ENCODE measurements at regions not wholly inside any gene's neighbourhood (a gene's known extent, or its start where the extent isn't known, plus 50 kb on each side); places are given as distances from the start of the nearest gene placed in this dataset.

DNA sequence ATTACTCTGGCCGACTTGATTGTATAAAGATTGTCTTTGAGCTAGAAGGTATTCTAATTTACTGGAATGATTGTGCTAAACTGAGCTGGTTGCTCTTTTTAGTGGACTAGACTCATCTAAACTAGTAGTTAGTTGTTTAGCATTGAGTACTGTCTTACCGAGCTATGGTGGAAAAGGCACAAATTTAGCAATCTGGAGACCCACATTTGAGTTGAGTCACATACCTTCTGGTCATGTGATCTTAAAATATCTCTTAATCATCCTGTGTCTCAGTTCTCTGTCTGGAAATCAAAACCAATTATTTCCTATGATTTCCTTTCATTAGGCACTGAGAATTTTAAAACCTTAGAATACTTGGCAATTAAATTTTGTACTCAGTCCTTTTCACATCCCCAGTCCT, 349.5 kb downstream of the IRS2 start:
- peak; percentile 11 for DNase-seq (ENCODE audit: low read depth)

DNA sequence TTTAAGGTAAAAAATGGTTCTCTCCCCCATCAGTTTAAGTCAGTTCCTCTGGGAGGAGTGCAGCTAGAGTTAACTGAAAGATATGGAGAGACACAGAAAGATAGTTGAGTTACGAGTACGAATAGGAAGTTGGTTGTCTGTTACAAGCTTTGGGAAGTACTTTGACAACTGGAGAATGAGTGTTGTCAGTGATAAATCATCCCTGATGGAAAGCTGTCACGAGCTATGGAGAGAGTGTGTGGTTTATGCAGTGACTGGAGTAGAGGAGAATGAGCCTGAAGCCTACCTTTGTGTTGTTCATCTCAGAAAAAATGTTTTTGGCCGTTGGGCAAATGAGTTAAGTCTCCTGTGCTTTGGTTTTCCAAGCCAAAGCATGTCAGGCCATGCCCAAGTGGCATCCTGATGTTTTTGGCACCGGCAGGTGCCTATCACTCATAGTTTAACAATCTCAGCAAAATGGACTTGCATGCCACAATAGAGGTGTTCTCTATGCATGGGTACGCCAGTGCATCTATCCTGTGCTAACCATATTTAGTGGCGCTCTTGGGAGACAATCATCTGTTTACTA, 350.2 kb downstream of the IRS2 start:
- DNase-seq (ENCODE audit: low read depth): no peak

DNA sequence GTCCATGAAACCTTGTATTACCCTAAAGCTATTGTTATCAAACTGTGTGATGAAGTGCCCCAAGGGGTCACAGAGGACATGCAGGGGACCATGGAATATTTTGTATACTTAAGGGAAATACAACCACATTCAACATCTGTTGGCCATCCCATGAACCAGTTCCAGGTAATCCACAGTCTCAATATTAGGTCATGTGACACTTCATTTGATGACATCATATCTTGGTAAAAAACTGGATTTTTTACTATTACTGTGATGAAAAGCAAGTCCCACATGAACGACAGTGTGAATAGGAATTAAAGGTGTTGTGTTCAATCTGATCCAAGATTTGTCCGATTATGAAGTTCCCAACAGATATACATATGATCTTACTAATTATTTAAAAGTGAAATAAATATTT, 355.2 kb downstream of the IRS2 start:
- DNase-seq (ENCODE audit: low read depth): no peak

DNA sequence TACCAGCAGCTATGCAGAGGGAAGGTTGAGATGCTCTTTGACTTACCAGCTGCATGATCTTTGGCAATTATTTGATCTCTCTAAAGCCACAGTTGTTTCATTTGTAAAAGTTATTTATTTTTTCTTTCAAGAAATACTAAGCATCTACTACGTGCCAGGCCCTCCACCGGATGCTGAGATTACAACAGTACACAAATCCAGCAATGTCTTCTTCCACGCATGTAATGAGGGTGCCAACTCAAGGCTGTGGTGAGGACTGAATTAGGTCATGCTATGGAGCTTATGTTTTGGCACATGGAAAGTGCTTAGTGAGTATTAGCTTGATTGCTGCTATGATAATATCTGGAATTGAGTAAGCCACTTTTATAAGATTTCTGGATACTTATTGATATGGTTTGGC, 358.2 kb downstream of the IRS2 start:
- peak; percentile 59 for DNase-seq (ENCODE audit: low read depth)

DNA sequence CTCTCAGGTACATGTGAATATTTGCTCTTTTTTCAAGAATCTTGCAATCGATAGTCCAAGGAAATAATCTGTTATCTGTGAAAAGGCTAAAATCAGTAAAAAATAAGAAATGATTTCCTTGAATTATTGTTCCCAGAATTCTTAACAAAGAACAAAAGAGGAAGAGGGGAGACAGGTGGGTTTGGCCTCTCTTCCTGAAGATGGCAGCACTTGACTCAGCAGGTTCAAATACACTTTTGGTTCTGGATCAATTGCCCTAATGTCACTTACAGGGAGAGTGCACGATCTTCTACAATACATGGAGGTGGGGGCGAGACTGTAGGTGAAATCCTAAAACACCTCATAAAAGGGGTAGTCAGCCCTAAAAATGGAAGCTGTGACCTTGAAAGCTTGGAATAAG, 358.7 kb downstream of the IRS2 start:
- no peak for DNase-seq (ENCODE audit: low read depth)

DNA sequence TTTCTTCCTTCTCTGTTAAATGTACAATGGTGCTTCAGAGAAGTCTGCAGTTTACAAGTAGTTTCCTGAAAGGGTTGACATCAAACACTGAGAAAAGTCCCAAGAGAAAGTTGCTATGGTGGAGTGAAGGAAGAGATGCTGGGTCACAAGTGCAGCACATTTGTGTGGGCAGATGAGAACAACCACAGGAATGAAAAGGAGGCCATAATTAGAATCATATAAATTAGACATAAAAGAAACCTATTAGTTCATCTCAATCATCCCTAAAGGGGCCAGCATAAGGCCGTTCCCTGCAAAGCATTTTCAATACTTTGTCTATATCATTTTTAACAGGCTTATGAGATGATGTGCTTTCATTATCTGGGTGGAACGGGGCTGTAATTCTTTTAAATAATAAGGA, 359.2 kb downstream of the IRS2 start:
- peak; percentile 59 for DNase-seq (ENCODE audit: low read depth)

DNA sequence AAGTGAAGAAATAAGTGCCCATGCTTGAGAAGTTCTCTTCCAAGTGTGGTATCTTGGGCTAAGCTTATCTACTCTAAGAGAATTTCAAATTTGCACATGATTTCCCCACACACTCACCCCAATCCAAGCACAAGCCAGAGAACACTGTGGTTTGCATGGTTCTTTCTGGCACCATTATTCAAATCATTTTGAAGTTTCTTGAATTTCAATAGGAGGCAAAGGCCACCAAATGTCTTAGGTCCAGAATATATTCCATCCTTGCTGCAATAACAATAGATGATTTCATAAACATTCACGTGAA, 359.7 kb downstream of the IRS2 start:
- DNase-seq (ENCODE audit: low read depth): peak; percentile 18

DNA sequence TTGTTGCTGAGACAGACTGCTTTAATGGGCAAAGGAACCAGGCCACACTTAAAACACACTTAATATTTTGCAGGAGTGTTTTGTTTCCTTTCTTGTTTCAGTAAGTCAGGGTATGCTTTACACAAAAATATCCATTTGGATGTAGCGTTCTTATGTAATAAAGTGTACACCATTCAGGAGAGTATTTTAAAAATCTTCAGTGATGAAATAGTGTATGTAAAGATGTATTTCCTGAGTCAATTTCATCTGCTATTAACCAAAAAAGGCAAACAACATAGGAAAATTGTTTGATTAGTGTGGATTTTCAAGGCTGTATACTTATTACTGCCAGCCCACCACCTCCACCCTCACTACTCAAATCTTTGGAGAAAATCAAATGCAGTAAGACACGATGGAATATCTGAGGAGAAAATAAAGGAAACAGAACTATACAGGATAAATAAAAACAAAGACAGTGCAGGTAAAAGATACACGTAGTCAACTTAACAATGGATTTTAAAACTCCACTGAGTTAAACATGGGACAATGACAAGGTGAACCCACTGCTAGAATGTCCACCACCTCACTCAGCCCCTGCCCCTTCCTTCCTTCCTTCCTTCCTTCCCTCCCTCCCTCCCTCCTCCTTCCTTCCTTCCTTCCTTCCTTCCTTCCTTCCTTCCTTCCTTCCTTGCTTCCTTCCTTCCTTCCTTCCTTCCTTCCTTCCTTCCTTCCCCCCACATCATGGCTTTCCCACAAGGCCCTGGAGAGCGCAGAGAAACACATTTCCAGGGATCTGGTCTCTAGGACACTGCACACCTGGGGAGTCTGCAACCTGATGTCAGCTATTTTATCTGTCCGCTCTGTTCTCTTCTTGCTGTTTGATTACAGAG, 360.3 kb downstream of the IRS2 start:
- no peak for DNase-seq (ENCODE audit: low read depth)

DNA sequence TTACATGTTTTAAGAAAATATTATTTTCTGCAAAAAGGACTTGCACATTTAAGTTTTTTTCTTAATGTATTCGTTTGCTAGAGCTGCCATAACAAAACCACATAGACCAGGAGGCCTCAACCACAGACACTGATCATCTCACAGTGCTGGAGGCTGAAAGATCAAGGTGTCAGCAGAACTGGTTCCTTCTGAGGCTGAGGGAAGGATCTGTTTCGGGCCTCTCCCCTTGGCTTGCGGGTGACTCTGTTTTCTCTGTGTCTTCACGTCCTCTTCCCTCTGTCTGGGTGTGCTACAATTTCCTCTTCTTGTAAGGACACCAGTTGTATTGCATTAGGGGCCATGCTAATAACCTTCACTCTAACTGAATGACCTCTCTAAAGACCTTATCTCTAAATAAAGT, 364.2 kb downstream of the IRS2 start:
- no peak for DNase-seq (ENCODE audit: low read depth)

DNA sequence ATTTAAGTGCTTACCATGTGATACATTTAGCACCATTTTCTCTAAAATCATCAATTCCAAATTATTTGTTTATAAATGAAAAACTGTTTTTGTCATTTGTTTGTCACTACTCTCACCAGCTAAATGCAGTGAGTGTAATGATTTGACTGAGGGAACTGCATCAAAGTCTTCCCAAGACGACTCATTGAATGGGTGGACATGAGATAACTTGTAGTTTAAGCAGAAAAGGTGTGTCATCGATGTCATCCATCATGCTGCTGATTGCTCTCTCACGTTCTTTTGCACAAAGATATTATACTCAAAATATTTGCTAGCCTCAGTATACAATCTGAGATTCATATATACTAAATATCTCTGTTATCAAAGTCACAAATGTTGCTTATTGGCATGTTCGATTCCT, 366.5 kb downstream of the IRS2 start:
- DNase-seq (ENCODE audit: low read depth): no peak

DNA sequence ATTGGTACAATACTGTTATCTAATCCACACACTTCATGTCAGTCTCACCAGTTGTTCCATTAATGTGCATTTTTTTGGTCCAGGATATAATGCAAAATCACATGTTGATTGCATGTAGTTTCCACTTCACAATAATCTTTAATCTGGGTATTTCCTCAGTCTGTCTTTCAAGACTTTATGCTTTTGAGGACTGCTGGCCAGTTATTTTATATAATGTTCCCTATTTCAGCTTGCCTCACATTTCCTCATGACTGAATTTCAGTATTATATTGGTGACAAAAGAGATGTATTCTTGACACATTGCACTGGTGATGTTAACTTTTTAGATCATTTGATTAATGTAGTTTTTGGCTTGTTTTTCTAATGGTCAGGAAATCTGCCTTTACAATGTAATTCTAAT, 368.3 kb downstream of the IRS2 start:
- no peak for DNase-seq (ENCODE audit: low read depth)

DNA sequence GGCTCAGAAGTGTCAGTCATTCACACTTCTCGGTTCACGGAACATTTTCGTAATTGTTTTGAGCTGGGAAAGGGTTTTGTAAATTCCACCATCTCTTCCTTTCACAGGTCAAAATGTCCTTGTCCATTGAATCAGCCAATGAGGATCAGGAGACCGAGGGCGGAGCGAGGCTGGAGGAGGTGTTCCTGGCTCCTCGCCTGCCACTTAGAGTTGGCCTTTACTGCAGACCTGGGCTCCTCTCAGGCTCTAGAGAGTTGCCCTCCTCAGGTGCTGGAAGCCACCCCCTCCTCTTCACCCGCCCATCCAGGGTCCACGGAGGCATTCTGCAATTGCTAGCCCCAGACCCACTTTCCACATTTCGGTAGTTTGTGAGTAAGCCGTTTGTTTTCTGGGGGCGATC, 370.4 kb downstream of the IRS2 start:
- no peak for DNase-seq (ENCODE audit: low read depth)

DNA sequence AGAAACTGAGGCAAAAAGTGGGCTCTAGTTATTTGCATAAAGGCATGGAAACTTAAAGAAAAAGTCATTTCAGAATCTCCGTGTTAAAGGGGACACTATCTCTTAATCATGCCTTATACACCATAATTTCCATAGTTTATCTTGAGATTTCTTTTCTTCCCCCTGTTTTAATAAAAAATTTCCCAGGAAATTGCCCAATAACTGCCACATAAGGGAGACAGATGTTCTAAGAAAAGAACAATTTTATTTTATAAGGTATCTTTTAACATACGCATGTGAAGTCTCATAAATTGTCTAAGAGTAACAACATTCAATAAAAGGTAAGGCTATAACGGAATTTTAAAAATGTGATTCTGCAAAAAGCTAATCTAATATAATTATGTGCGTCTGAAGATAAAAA, 371.3 kb downstream of the IRS2 start:
- no peak for DNase-seq (ENCODE audit: low read depth)

DNA sequence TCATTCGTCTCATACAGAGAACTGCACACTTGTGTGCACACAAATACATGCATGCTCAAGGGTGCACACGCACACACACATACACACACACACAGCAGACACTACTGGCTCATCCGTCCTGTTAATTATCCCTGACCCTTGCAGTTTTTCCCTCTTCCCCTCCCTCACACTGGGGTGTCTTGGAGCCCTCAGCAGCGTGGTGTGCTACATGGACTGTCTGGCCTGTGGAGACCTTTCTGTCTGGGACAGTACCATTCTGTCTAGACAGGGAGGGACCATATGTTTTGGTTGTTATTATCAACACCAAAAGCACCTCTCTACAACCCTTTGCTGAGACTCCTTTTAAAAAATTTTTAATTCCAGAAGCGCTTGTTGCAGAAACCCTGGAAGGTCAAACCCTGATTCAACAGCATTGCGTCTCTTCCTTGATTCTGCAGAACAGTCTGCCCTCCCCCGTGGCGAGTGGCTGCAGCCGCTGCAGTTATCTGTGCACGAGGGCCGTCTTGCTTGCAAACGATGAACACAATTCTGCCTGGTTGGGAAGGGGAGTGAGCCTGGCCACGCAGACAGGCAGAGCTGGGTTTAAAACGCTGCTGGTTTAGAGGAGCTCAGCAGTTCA, 374.0 kb downstream of the IRS2 start:
- peak; percentile 72 for DNase-seq (ENCODE audit: low read depth)

DNA sequence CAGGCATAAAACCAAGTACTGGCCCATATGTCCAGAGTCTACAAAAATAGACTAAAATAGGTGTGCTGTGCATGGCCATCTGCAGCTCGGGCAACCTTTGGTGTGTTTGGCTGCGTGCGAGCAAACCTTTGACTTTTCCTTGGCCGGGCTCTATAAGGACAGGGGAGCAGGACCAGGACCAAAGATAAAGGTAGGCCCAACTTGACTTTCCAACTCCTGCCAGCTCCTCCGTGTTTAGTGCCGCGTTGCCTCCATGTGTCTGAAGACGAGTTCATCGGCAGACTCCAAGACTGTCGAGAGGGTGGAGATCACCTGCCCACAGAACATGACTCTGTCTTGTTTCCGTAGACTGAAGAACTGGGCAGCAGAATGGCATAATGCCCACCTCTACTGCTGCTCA, 375.5 kb downstream of the IRS2 start:
- DNase-seq (ENCODE audit: low read depth): no peak

DNA sequence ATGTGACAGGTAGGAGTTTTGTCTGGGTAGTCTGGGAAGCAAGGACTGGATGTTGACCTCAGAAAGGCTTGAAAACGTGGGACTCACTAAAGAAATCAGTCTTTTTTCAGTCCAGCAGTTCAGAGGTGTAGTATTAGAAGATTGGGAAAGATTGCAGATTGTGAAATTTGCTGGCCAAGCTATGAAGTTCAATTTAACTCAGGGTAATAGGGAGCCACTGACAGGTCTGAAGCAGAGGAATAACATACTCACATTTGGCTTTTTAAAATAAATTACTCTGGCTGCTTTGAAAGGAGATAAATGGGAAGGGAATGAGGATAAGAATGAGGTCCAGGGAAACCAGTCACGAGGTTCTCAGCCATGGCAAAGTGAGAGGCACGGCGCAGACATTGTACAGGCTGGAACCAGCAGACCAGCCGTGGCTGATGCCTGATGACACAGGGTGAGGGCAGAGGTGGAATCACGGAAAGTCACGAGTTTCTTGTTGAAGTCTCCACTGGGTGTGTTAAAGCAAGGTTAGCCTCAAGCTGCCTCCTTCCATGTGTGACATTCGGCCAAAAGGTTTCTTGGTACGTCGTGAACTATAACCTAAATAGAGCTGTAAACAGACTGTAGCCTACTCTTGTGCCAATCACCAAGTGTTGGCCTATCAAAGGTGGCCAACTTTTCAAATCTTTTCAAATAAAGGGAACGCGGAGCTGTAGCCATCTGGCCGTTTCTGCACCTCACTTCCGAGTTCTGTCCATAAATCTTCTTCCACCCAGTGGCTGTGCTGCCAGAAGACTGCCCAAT, 377.6 kb downstream of the IRS2 start:
- DNase-seq (ENCODE audit: low read depth): peak; percentile 40

DNA sequence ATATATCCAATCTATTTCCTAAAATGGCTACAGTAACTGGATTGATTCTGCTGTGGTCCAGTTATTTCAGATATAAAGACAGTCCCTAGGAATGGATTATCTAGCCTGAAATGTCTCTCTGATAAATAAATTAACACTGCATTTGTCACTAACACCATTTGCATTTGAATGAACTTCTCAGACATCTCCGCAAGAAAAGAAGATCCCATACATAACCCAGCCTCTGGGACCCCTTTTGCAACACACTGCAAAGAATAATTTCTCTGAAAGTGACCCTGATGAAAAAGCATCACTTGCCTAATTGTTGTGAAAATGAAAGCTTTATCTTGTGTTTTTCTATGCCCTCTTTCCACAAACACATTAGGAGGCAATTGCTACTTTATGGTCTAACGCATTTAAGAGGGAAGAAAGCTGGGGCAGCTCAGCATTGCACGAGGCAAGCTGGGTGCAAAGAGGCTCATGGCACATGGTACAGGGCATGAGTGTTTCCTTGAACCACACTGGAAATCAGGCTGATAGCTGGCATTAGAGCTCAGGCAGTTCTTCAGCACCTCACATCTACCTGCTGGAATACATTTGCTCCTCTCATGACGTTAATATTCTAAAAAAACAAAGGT, 379.9 kb downstream of the IRS2 start:
- DNase-seq (ENCODE audit: low read depth): no peak

DNA sequence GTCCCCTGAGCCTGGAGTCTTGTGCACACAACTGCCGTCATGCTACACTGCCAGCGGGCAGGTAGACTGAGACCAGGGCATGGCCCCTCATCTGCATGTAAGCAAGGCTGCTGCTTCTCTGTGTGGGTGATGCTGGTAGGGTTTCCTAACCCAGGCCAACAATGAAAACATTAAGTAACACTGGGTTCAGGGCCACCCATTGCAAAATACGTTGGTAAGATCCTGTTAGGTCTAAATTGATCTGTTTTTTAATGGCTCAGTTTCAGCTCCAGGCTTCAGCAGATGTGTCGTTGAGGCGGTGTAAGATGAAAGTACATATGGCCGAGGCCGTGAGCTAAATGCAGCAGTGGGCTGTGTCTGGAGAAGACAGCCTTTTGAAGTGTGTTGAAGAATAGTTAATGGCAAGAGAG, 383.4 kb downstream of the IRS2 start:
- DNase-seq (ENCODE audit: low read depth): no peak

DNA sequence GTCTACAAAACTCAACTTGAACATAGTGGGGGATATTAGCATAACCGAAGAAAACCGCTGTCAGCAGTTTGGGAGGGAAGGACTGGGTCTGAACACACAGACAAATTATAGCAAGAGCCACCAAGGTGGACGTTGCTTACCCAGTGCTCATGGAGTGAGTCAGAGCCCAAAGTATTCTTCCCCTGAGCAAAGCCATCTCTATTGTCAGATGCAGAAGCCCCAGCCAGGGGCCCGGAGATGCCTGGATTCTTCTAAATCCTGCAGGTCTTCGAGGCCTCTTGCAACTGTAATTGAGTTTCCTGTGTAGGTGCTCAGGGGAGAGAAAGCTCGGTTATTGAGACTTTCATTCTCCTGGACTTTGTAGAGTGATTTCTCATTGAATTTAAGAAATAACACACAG, 384.5 kb downstream of the IRS2 start:
- DNase-seq (ENCODE audit: low read depth): no peak

DNA sequence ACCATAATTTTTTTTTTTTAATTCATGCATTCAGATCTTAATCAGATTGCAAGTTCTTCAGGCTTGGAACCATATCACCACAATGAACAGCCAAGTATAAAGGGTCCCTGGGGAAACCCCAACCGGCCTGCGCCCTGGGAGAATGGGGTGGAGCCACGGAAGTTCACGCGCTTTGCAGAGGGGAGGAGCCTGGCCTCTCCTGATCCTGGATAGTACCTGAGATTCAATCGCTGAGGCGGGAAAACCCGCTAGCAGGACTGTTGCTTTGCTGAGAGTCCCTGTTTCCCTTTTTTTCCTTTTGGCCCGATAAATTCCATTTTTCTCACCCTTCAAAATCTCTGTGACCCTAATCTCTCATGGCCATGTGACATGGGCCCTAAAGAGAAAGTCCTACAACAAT, 385.1 kb downstream of the IRS2 start:
- no peak for DNase-seq (ENCODE audit: low read depth)

DNA sequence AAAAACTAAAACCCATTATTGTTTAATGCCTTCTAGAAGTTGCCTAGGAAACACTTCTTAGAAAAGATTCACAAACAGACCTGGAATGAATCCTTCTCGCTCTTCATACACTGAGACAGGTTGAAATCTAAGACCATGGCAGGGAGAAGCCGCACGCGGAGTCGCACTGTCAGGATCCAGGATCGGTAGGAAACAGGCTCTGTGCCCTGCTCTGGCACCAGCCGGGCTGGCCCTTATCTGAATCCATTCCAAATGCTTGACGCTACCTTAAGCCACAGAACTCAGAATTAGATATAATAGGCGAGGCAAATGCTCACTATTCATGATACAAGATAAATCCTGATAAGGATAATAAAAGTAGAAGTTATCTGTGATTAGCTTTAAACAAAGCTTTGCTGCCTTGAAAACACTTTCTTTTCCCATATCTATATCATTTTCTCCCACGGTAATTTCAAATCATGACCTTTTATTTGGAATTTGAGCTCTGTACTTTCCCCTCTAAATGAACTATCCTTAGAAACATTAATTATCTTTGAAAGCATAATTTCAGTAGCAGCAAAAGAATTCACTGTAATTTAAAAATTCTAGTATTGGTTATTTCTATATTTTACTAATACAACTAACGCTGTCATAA, 385.6 kb downstream of the IRS2 start:
- DNase-seq (ENCODE audit: low read depth): no peak

DNA sequence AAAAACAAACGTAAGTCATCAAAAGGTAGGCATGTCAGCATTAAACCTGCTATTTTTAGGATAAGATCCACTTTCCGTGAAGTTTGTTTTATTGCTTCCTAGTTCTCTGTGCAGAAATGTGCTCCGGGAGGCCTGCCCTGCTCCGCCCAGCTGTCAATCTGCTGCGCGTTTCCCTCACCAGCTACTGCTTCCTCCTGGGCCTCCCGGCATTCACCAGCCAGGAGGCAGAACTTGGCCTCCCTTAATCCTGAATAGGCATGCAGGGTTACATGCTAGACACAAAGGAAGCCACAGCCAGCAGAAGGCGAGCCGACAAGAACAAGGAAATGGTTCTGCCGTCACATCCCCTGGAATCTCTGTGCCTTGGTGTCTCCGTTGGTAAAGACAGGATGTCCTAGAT, 386.2 kb downstream of the IRS2 start:
- no peak for DNase-seq (ENCODE audit: low read depth)
